Thyroid gland (tissue), 4 donors: ENCODE measurements at regions not wholly inside any gene's neighbourhood (a gene's known extent, or its start where the extent isn't known, plus 50 kb on each side); places are given as distances from the start of the nearest gene placed in this dataset.

ENCODE experiments used
- DNase-seq, 2 donors: peaks; one replicate each; pipeline ENCODE4 v3.0.0-alpha.2; 2019
- H3K27ac ChIP-seq, 3 donors: fragments of 200-600 bp; sonication (generic); 1 replicate in 2 of 3; 2 replicates in 1 of 3; pipeline ENCODE4 v1.5.1; 2016 to 2019; ENCODE audit warnings: mild to moderate bottlenecking in 1 of 3, moderate library complexity in 1 of 3
- H3K27me3 ChIP-seq: fragments of 200-600 bp; sonication (generic); one replicate; pipeline ENCODE4 v1.5.1; 2019
- H3K36me3 ChIP-seq, 2 donors: fragments of 200-600 bp; sonication (generic); one replicate each; pipeline ENCODE4 v1.5.1; 2016 to 2019
- H3K4me1 ChIP-seq, 2 donors: fragments of 200-600 bp; sonication (generic); one replicate each; pipeline ENCODE4 v1.5.1; 2017 to 2019
- H3K4me3 ChIP-seq, 3 donors: fragments of 200-600 bp; sonication (generic); replicated peaks in 1 of 3; 1 replicate in 2 of 3; 2 replicates in 1 of 3; pipeline ENCODE4 v1.5.1; 2016; ENCODE audit warnings: mild to moderate bottlenecking in 1 of 3
- H3K9me3 ChIP-seq: fragments of 200-600 bp; sonication (generic); one replicate; pipeline ENCODE4 v1.5.1; 2017
- CTCF ChIP-seq, 6 experiments: fragments of 200-600 bp in 3 of 6; fragments of 450-650 bp in 3 of 6; sonication (generic) in 3 of 6; IDR thresholded peaks; one replicate each; pipeline ENCODE4 v1.5.1; 2016 to 2019; ENCODE audit warnings: antibody characterized with exemption in 6 of 6, mild to moderate bottlenecking in 2 of 6, inconsistent platforms in 1 of 6, moderate library complexity in 1 of 6
- POLR2A ChIP-seq, 2 donors: fragments of 450-650 bp; IDR thresholded peaks; one replicate each; pipeline ENCODE4 v1.6.1; 2017; ENCODE audit warnings: antibody characterized with exemption in 2 of 2, mild to moderate bottlenecking in 2 of 2, moderate library complexity in 1 of 2
- WGBS, 2 donors: methylation state at CpG; one replicate each; pipeline ENCODE4 v1.1.5; 2017; 5-methylcytosine and 5-hydroxymethylcytosine counted together
- intact Hi-C: fragments of 100-400 bp; cut with DNase I; formaldehyde crosslinking; loops from one replicate; pipeline ENCODE4 v1.15.1; 2023

GRCh38 chr12:125971981-125972380, 906.7 kb downstream of the AACS start:
- H3K36me3 ChIP-seq, result no peaks in the 10 kb centered on the region
- no peaks in the 10 kb centered on the region for H3K9me3 ChIP-seq
- no peak for DNase-seq
- WGBS, 2 donors, result 80 to 93% methylated on average over 3 of the region's 3 CpGs
- no peaks in the 10 kb centered on the region for H3K4me1 ChIP-seq
- intact Hi-C loops, result no loop called here
- H3K27me3 ChIP-seq, result no peaks in the 10 kb centered on the region
- TF ChIP-seq POLR2A (IDR thresholded peaks at IDR 0.05) (no peak), CTCF (IDR thresholded peaks at IDR 0.05) (no peak)
- no peak overlapping the region for H3K27ac ChIP-seq
- no peak overlapping the region for H3K4me3 ChIP-seq

GRCh38 chr12:125978286-125978685, 913.1 kb downstream of the AACS start:
- Histone ChIP-seq H3K4me1 (no peaks in the 10 kb centered on the region), H3K9me3 (no peaks in the 10 kb centered on the region), H3K4me3 (no peak overlapping the region), H3K27me3 (no peaks in the 10 kb centered on the region), H3K27ac (no peak overlapping the region), H3K36me3 (no peaks in the 10 kb centered on the region)
- TF ChIP-seq POLR2A (IDR thresholded peaks at IDR 0.05), result no peak
- TF ChIP-seq CTCF (IDR thresholded peaks at IDR 0.05), result no peak
- WGBS, 2 donors, result 64 to 66% methylated on average over 2 of the region's 2 CpGs
- DNase-seq, result no peak
- intact Hi-C loops, result no loop called here

GRCh38 chr12:125981610-125982253, 916.5 kb downstream of the AACS start:
- Histone ChIP-seq H3K4me1 (peaks cover 0 to 3% of the 10 kb centered on the region in 2 donors), H3K4me3 (no peak overlapping the region), H3K27me3 (no peaks in the 10 kb centered on the region), H3K9me3 (no peaks in the 10 kb centered on the region), H3K27ac (no peak overlapping the region), H3K36me3 (no peaks in the 10 kb centered on the region)
- DNase-seq, result no peak
- intact Hi-C loops, result no loop called here
- TF ChIP-seq CTCF (IDR thresholded peaks at IDR 0.05) (no peak), POLR2A (IDR thresholded peaks at IDR 0.05) (no peak)
- WGBS, 2 donors, result 33 to 35% methylated on average over 7 of the region's 7 CpGs

GRCh38 chr12:125983094-125983783, 918.0 kb downstream of the AACS start:
- Histone ChIP-seq H3K36me3 (no peaks in the 10 kb centered on the region), H3K4me3 (no peak overlapping the region), H3K9me3 (no peaks in the 10 kb centered on the region), H3K4me1 (peaks cover 0 to 3% of the 10 kb centered on the region in 2 donors), H3K27ac (no peak overlapping the region), H3K27me3 (no peaks in the 10 kb centered on the region)
- TF ChIP-seq POLR2A (IDR thresholded peaks at IDR 0.05), result no peak
- TF ChIP-seq CTCF (IDR thresholded peaks at IDR 0.05), result no peak
- intact Hi-C loops, result no loop called here
- 1 to 2% methylated on average over 9 to 19 of the region's 24 CpGs for WGBS, 2 donors
- DNase-seq, result peak; percentile 6 to 32

- intact Hi-C loops, result no loop called here
- no peak for DNase-seq
- Histone ChIP-seq H3K4me3 (no peak overlapping the region), H3K27ac (no peak overlapping the region), H3K4me1 (peaks cover 0 to 3% of the 10 kb centered on the region in 2 donors), H3K27me3 (no peaks in the 10 kb centered on the region), H3K36me3 (no peaks in the 10 kb centered on the region), H3K9me3 (no peaks in the 10 kb centered on the region)
- TF ChIP-seq CTCF (IDR thresholded peaks at IDR 0.05) (no peak), POLR2A (IDR thresholded peaks at IDR 0.05) (no peak)
- WGBS, 2 donors, result 1 to 3% methylated on average over 9 to 11 of the region's 14 CpGs
These were observed 918.7 kb downstream of the AACS start for GRCh38 chr12:125983784-125984500.
